ENCODE measurements at regions not wholly inside any gene's neighbourhood (a gene's known extent, or its start where the extent isn't known, plus 50 kb on each side); places are given as distances from the start of the nearest gene placed in this dataset.

DNA sequence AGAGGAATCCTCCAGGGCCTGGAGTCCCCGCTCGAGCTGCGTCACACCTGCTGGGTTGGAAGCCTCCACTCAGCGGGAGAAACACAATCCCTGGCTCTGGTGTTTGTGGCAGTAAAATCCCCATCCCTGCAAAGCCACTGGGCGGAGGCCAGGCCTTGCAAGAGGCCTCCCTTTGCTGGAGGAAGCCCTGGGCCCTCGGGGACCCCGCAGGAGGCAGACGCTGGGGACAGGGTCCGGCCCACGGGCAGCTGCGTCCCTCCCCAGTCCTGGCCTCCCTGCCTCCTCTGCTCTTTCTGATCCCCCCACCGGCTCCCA lies 194.7 kb downstream of the BRD1 start:
- Histone ChIP-seq H3K9me2 (replicated peaks; ENCODE audit: insufficient read depth, low read length) (no peaks in the 10 kb centered on the region), H3K27me3 (ENCODE audit: low read length) (no peaks in the 10 kb centered on the region), H4K20me1 (ENCODE audit: low read depth, low read length) (no peaks in the 10 kb centered on the region), H3K4me2 (ENCODE audit: low read depth, low read length, poor library complexity, severe bottlenecking) (no peak overlapping the region), H3K9me3 (ENCODE audit: insufficient read depth, low read length) (no peaks in the 10 kb centered on the region), H3K4me3 (ENCODE audit: insufficient read depth, low read length, poor library complexity, severe bottlenecking) (no peak overlapping the region), H3K79me2 (ENCODE audit: insufficient read depth, low read length) (peaks cover 18% of the 10 kb centered on the region), H3K36me3 (ENCODE audit: low read length) (no peaks in the 10 kb centered on the region), H3K27ac (ENCODE audit: low read depth, low read length) (no peak overlapping the region), H3F3A (ENCODE audit: insufficient read depth) (no peaks in the 10 kb centered on the region), H2AFZ (ENCODE audit: low read depth, low read length, severe bottlenecking) (no peak overlapping the region), H3K9ac (ENCODE audit: low read length) (no peak overlapping the region)
- TF ChIP-seq, protein P1, sequence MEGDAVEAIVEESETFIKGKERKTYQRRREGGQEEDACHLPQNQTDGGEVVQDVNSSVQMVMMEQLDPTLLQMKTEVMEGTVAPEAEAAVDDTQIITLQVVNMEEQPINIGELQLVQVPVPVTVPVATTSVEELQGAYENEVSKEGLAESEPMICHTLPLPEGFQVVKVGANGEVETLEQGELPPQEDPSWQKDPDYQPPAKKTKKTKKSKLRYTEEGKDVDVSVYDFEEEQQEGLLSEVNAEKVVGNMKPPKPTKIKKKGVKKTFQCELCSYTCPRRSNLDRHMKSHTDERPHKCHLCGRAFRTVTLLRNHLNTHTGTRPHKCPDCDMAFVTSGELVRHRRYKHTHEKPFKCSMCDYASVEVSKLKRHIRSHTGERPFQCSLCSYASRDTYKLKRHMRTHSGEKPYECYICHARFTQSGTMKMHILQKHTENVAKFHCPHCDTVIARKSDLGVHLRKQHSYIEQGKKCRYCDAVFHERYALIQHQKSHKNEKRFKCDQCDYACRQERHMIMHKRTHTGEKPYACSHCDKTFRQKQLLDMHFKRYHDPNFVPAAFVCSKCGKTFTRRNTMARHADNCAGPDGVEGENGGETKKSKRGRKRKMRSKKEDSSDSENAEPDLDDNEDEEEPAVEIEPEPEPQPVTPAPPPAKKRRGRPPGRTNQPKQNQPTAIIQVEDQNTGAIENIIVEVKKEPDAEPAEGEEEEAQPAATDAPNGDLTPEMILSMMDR (IDR thresholded peaks at IDR 0.05; ENCODE audit: insufficient read depth, low read length, poor library complexity, severe bottlenecking) = no peak
- TF ChIP-seq EZH2phosphoT487 (conservative IDR thresholded peaks at IDR 0.05; ENCODE audit: low read length) = no peak

DNA sequence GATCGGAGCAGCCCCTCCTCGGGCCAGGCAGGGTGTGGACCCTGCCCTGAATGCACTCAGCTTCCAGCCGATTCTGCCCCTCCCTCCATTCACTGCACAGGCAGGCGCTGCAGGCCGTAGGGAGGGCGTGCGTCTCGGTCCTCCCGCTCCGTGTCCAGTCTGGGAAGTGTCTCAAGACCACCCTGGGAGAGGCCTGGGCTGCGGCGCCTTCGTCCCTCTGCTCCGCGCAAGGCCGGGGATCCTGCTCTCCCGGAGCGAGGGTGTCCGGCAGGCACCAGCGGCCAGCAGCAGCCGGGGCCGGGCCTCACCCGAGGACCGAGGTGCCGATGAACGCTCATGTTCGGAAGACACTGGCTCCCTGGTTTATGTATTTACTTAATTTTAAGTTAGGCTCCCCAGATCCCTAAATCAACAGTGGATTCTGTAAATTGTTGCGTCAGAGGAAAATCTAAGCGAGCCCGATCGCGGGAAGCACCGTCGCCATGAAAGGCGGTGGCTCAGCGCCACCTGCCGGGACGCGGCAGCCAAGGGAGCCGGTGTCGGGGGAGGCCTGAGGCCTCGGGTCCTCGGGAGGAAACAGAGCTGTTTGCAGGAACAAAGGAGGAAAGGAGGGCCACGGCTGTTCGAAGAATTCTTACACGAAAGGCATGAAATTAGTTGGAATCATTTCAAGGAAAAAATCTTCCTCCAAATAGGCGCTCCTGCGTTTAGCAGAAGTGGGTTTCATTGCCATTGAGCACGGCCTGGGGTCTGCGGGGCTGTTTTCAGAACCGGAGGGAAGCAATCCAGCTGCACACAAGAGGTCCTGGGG lies 195.3 kb downstream of the BRD1 start:
- H3K27ac ChIP-seq (ENCODE audit: low read depth, low read length) = no peak overlapping the region

DNA sequence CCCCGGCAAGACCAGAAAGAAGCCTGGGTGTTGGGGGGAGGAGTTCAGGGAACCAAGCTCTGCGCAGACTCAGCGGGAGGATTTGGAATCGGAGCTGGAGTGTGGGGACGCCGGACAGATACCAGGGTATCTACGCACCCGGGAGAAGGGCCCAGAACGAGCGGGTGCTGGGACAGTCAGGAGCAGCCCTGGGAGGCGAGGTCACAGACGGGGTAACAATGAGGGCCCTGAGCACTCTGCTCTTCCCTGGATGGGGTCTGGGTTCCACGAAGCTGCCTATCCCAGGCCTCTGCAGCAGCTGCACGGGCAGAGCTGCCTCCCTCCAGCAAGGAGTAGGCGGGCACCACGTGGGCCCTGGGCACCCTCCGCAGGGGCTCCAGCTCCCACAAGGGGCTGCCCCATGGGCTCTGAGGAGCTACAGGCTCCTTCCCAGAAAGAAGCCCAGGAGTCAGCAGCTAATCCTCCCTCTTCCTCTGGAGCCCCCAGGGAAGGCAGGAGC lies 197.2 kb downstream of the BRD1 start:
- Histone ChIP-seq H4K20me1 (ENCODE audit: low read depth, low read length) (no peaks in the 10 kb centered on the region), H3K4me3 (ENCODE audit: insufficient read depth, low read length, poor library complexity, severe bottlenecking) (no peak overlapping the region), H3K9me3 (ENCODE audit: insufficient read depth, low read length) (no peaks in the 10 kb centered on the region), H3K36me3 (ENCODE audit: low read length) (no peaks in the 10 kb centered on the region), H3K79me2 (ENCODE audit: insufficient read depth, low read length) (peaks cover 3% of the 10 kb centered on the region), H3K9me2 (replicated peaks; ENCODE audit: insufficient read depth, low read length) (no peaks in the 10 kb centered on the region), H3K27me3 (ENCODE audit: low read length) (no peaks in the 10 kb centered on the region), H3K4me2 (ENCODE audit: low read depth, low read length, poor library complexity, severe bottlenecking) (no peak overlapping the region), H3F3A (ENCODE audit: insufficient read depth) (no peaks in the 10 kb centered on the region), H2AFZ (ENCODE audit: low read depth, low read length, severe bottlenecking) (no peak overlapping the region), H3K27ac (ENCODE audit: low read depth, low read length) (no peak overlapping the region), H3K9ac (ENCODE audit: low read length) (no peak overlapping the region)
- no peak for TF ChIP-seq EZH2phosphoT487 (conservative IDR thresholded peaks at IDR 0.05; ENCODE audit: low read length)
- TF ChIP-seq, protein P1 (IDR thresholded peaks at IDR 0.05; ENCODE audit: insufficient read depth, low read length, poor library complexity, severe bottlenecking) = no peak

More for the DNA sequence above, 195.3 kb downstream of the BRD1 start:
- no peak overlapping the region for H2AFZ ChIP-seq (ENCODE audit: low read depth, low read length, severe bottlenecking)
- H4K20me1 ChIP-seq (ENCODE audit: low read depth, low read length) = no peaks in the 10 kb centered on the region
- no peak overlapping the region for H3K4me2 ChIP-seq (ENCODE audit: low read depth, low read length, poor library complexity, severe bottlenecking)
- H3K9ac ChIP-seq (ENCODE audit: low read length) = no peak overlapping the region
- peaks cover 12% of the 10 kb centered on the region for H3K79me2 ChIP-seq (ENCODE audit: insufficient read depth, low read length)
- TF ChIP-seq, protein P1 (IDR thresholded peaks at IDR 0.05; ENCODE audit: insufficient read depth, low read length, poor library complexity, severe bottlenecking) = no peak
- no peak for TF ChIP-seq EZH2phosphoT487 (conservative IDR thresholded peaks at IDR 0.05; ENCODE audit: low read length)
- no peaks in the 10 kb centered on the region for H3K36me3 ChIP-seq (ENCODE audit: low read length)
- H3F3A ChIP-seq (ENCODE audit: insufficient read depth) = no peaks in the 10 kb centered on the region
- H3K4me3 ChIP-seq (ENCODE audit: insufficient read depth, low read length, poor library complexity, severe bottlenecking) = no peak overlapping the region
- no peaks in the 10 kb centered on the region for H3K27me3 ChIP-seq (ENCODE audit: low read length)
- no peaks in the 10 kb centered on the region for H3K9me3 ChIP-seq (ENCODE audit: insufficient read depth, low read length)
- no peaks in the 10 kb centered on the region for H3K9me2 ChIP-seq (replicated peaks; ENCODE audit: insufficient read depth, low read length)
